ENCODE measurements at regions not wholly inside any gene's neighbourhood (a gene's known extent, or its start where the extent isn't known, plus 50 kb on each side); places are given as distances from the start of the nearest gene placed in this dataset.

DNA sequence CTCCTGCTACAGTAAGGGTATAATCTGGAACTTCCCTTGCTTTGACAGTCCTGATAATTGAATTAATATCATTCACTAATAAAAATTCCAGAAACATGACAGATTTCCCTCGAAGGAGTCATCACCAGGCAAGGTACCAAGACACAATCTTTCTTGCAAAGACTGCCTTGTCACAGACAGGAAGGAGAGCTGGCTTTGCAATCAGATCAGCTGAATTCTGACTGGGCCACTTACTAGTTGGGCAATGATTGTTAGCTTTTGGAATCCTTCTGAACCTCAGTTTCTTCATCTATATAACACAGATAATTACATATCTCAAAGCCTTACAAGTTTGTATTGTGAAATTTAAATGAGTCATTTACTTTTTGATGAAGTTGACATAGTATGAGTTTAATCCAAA is 344.2 kb downstream of the RFPL4B start:
- TF ChIP-seq, protein P1, sequence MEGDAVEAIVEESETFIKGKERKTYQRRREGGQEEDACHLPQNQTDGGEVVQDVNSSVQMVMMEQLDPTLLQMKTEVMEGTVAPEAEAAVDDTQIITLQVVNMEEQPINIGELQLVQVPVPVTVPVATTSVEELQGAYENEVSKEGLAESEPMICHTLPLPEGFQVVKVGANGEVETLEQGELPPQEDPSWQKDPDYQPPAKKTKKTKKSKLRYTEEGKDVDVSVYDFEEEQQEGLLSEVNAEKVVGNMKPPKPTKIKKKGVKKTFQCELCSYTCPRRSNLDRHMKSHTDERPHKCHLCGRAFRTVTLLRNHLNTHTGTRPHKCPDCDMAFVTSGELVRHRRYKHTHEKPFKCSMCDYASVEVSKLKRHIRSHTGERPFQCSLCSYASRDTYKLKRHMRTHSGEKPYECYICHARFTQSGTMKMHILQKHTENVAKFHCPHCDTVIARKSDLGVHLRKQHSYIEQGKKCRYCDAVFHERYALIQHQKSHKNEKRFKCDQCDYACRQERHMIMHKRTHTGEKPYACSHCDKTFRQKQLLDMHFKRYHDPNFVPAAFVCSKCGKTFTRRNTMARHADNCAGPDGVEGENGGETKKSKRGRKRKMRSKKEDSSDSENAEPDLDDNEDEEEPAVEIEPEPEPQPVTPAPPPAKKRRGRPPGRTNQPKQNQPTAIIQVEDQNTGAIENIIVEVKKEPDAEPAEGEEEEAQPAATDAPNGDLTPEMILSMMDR (IDR thresholded peaks at IDR 0.05; ENCODE audit: insufficient read depth, low read depth, low read length), result no peak
- TF ChIP-seq EZH2 (IDR thresholded peaks at IDR 0.05; ENCODE audit: insufficient read depth, low read length), result no peak
